Karpas-422 (cell line): ENCODE measurements at regions not wholly inside any gene's neighbourhood (a gene's known extent, or its start where the extent isn't known, plus 50 kb on each side); places are given as distances from the start of the nearest gene placed in this dataset.

Experiments used
- DNase-seq: peaks from one replicate; pipeline ENCODE4 v3.0.0-alpha.2; 2015
- H2AFZ ChIP-seq: fragments of 200-600 bp; sonication (generic); 2 replicates; pipeline ENCODE4 v1.6.1; 2014; ENCODE audit warnings: antibody characterized with exemption, low read length, mixed read lengths
- H3K27ac ChIP-seq: fragments of 200-600 bp; sonication (generic); 2 replicates; pipeline ENCODE4 v1.5.1; 2014; ENCODE audit warnings: mild to moderate bottlenecking, low read length, moderate library complexity
- H3K27me3 ChIP-seq: fragments of 200-600 bp; sonication (generic); 2 replicates; pipeline ENCODE4 v1.6.1; 2014; ENCODE audit warnings: low read length, mixed read lengths
- H3K36me3 ChIP-seq: fragments of 200-600 bp; sonication (generic); 2 replicates; pipeline ENCODE4 v1.6.1; 2014; ENCODE audit warnings: low read length, mixed read lengths; ENCODE audit not compliant: insufficient read depth
- H3K4me1 ChIP-seq: fragments of 200-600 bp; sonication (generic); 2 replicates; pipeline ENCODE4 v1.6.1; 2014; ENCODE audit warnings: mild to moderate bottlenecking, low read length, mixed read lengths
- H3K4me2 ChIP-seq: fragments of 200-600 bp; sonication (generic); 2 replicates; pipeline ENCODE4 v1.6.1; 2014; ENCODE audit warnings: low read length, low read depth, mild to moderate bottlenecking; ENCODE audit not compliant: poor library complexity, severe bottlenecking
- H3K4me3 ChIP-seq: fragments of 200-600 bp; sonication (generic); 2 replicates; pipeline ENCODE4 v1.5.1; 2014; ENCODE audit warnings: mild to moderate bottlenecking, antibody characterized with exemption, low read length, mixed read lengths
- H3K79me2 ChIP-seq: fragments of 200-600 bp; sonication (generic); 2 replicates; pipeline ENCODE4 v1.6.1; 2014; ENCODE audit warnings: mild to moderate bottlenecking, low read length, mixed read lengths
- H3K9ac ChIP-seq: fragments of 200-600 bp; sonication (generic); 2 replicates; pipeline ENCODE4 v1.6.0; 2014; ENCODE audit warnings: low read length
- H3K9me2 ChIP-seq: fragments of 200-600 bp; sonication (generic), shearing (Covaris generic); replicated peaks from 2 replicates; pipeline ENCODE4 v1.6.0; 2014; ENCODE audit warnings: mild to moderate bottlenecking, low read length, moderate library complexity; ENCODE audit not compliant: insufficient read depth
- H3K9me3 ChIP-seq: fragments of 300-700, 200-600 bp; sonication (generic); 2 replicates; pipeline ENCODE4 v1.6.1; 2014; ENCODE audit warnings: low read length, mixed read lengths
- H4K20me1 ChIP-seq: fragments of 200-600 bp; sonication (generic); 2 replicates; pipeline ENCODE4 v1.6.1; 2014; ENCODE audit warnings: mild to moderate bottlenecking, antibody characterized with exemption, low read length, low read depth; ENCODE audit not compliant: insufficient read depth

GRCh38 chr2:115904516-115904915 lies 1462.1 kb downstream of the DPP10 start:
- no peaks in the 10 kb centered on the region for H4K20me1 ChIP-seq
- no peaks in the 10 kb centered on the region for H3K9me2 ChIP-seq
- DNase-seq, result no peak
- H3K9ac ChIP-seq, result no peak overlapping the region
- H3K36me3 ChIP-seq, result no peaks in the 10 kb centered on the region
- H3K4me3 ChIP-seq, result no peak overlapping the region
- no peak overlapping the region for H2AFZ ChIP-seq
- H3K9me3 ChIP-seq, result peaks cover 5% of the 10 kb centered on the region
- H3K27ac ChIP-seq, result no peak overlapping the region
- H3K79me2 ChIP-seq, result no peaks in the 10 kb centered on the region
- no peaks in the 10 kb centered on the region for H3K4me1 ChIP-seq
- no peak overlapping the region for H3K4me2 ChIP-seq
- no peaks in the 10 kb centered on the region for H3K27me3 ChIP-seq

- no peak overlapping the region for H3K27ac ChIP-seq
- no peak overlapping the region for H3K4me2 ChIP-seq
- H3K9me3 ChIP-seq, result peaks cover 6% of the 10 kb centered on the region
- H3K4me1 ChIP-seq, result no peaks in the 10 kb centered on the region
- no peaks in the 10 kb centered on the region for H3K27me3 ChIP-seq
- no peaks in the 10 kb centered on the region for H3K79me2 ChIP-seq
- H3K9ac ChIP-seq, result no peak overlapping the region
- DNase-seq, result no peak
- no peak overlapping the region for H3K4me3 ChIP-seq
- H3K9me2 ChIP-seq, result no peaks in the 10 kb centered on the region
- H3K36me3 ChIP-seq, result no peaks in the 10 kb centered on the region
- H2AFZ ChIP-seq, result no peak overlapping the region
- no peaks in the 10 kb centered on the region for H4K20me1 ChIP-seq
These were observed 1466.3 kb downstream of the DPP10 start for GRCh38 chr2:115908731-115909130.

DNA sequence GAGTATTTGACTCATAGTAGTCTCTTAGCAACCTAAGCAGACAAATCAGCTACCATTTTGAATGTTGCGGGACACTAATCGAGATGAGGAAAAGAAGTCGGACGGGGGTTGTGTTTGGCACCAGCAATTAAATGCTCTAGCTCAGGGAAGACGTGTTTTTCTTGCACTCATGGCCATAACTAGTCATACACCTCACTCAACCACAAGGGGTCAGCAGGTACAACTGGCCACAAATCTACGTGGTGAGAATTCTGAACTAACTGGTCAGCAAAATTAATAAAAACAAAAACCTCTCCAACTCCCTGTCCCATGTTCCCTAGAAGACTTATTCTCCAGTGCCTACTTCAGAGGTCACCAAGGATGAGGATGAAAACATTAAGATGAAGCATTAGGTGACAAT lies 1467.8 kb downstream of the DPP10 start:
- Histone ChIP-seq H3K4me2 (no peak overlapping the region), H3K79me2 (no peaks in the 10 kb centered on the region), H3K9me2 (no peaks in the 10 kb centered on the region), H3K27me3 (no peaks in the 10 kb centered on the region), H3K4me3 (no peak overlapping the region), H3K4me1 (no peaks in the 10 kb centered on the region), H3K9me3 (peaks cover 11% of the 10 kb centered on the region; the same call in 1 of the 2 replicates), H3K36me3 (no peaks in the 10 kb centered on the region), H3K9ac (no peak overlapping the region), H3K27ac (no peak overlapping the region), H4K20me1 (no peaks in the 10 kb centered on the region), H2AFZ (no peak overlapping the region)
- no peak for DNase-seq

DNA sequence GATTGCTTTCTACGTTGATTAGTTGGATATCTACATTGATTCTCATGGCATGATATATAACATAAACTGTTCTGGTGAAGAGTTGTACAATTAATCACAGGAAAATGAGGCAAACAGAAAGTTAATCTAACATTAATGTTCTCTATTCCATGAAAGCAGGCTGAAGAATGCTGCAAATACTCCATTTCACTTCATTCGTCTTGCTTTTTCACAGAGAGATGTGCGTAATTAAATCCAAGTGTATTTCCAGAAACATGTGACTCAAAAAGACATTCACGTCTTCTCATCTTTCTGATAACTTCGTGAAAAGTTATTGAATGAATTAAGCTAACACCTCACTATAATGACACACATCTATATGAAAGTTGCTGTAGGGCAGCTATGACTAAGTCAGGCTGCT lies 1471.5 kb downstream of the DPP10 start:
- H3K4me1 ChIP-seq, result no peaks in the 10 kb centered on the region
- no peaks in the 10 kb centered on the region for H3K9me2 ChIP-seq
- H3K27me3 ChIP-seq, result no peaks in the 10 kb centered on the region
- H2AFZ ChIP-seq, result no peak overlapping the region
- no peak overlapping the region for H3K9ac ChIP-seq
- no peaks in the 10 kb centered on the region for H4K20me1 ChIP-seq
- no peak overlapping the region for H3K4me3 ChIP-seq
- no peak overlapping the region for H3K4me2 ChIP-seq
- H3K79me2 ChIP-seq, result no peaks in the 10 kb centered on the region
- H3K36me3 ChIP-seq, result no peaks in the 10 kb centered on the region
- peaks cover 13% of the 10 kb centered on the region for H3K9me3 ChIP-seq
- H3K27ac ChIP-seq, result no peak overlapping the region
- no peak for DNase-seq

GRCh38 chr2:115921541-115921940 lies 1479.1 kb downstream of the DPP10 start:
- Histone ChIP-seq H3K9me3 (peaks cover 12% of the 10 kb centered on the region; the same call in 1 of the 2 replicates), H3K27ac (no peak overlapping the region), H3K27me3 (no peaks in the 10 kb centered on the region), H3K9ac (no peak overlapping the region), H3K36me3 (no peaks in the 10 kb centered on the region), H3K4me2 (no peak overlapping the region), H3K79me2 (no peaks in the 10 kb centered on the region), H2AFZ (no peak overlapping the region), H3K9me2 (no peaks in the 10 kb centered on the region), H4K20me1 (no peaks in the 10 kb centered on the region), H3K4me1 (no peaks in the 10 kb centered on the region), H3K4me3 (no peak overlapping the region)
- DNase-seq, result no peak

DNA sequence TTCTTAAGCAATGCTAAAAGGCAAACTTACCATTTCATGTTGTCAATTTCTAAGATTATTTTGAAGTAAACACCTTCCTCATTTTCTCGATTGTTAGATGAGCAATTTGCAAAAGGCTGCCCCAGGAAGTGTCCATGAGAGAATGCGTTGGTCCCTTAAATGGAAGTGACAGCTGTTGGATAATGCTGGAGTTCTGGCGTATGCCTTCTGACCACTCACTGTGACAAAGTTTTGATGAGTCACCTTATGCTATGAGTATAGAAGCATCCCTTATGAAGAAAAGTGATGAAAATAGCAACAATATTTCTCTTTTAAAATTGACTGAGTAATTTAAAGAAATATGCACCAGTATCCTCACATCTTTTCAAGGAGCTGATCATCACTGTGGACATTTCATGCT lies 1497.5 kb downstream of the DPP10 start:
- H3K4me3 ChIP-seq, result no peak overlapping the region
- no peak overlapping the region for H2AFZ ChIP-seq
- no peaks in the 10 kb centered on the region for H3K27me3 ChIP-seq
- H4K20me1 ChIP-seq, result no peaks in the 10 kb centered on the region
- H3K36me3 ChIP-seq, result no peaks in the 10 kb centered on the region
- H3K9ac ChIP-seq, result no peak overlapping the region
- no peak for DNase-seq
- no peaks in the 10 kb centered on the region for H3K79me2 ChIP-seq
- no peaks in the 10 kb centered on the region for H3K9me2 ChIP-seq
- H3K27ac ChIP-seq, result no peak overlapping the region
- H3K4me1 ChIP-seq, result no peaks in the 10 kb centered on the region
- H3K4me2 ChIP-seq, result no peak overlapping the region
- H3K9me3 ChIP-seq, result peaks cover 6% of the 10 kb centered on the region

DNA sequence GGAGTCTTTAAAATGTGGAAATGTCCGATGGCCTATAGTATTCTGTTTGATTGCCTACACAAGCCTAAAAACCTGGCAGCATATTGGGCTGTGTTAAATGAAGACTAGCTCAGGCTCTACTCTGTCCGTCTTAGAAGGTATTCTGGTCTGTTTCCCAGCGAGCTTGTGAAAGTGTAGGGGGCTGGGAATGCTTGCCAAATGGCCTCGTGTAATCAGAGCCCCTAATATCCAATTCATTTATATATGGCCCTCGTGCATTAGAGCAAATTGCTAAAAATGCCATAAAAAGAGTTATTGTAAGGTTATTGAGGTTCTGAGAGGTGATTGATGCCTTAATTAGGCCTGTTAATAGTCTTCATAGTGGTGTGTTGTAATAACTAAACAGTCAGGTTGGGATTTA lies 1500.4 kb downstream of the DPP10 start:
- no peaks in the 10 kb centered on the region for H4K20me1 ChIP-seq
- H3K9me2 ChIP-seq, result no peaks in the 10 kb centered on the region
- H3K27me3 ChIP-seq, result no peaks in the 10 kb centered on the region
- H3K9ac ChIP-seq, result no peak overlapping the region
- H3K4me2 ChIP-seq, result no peak overlapping the region
- DNase-seq, result no peak
- H3K36me3 ChIP-seq, result no peaks in the 10 kb centered on the region
- no peak overlapping the region for H3K4me3 ChIP-seq
- H3K27ac ChIP-seq, result no peak overlapping the region
- no peaks in the 10 kb centered on the region for H3K4me1 ChIP-seq
- H2AFZ ChIP-seq, result no peak overlapping the region
- no peaks in the 10 kb centered on the region for H3K79me2 ChIP-seq
- no peaks in the 10 kb centered on the region; the same call in 1 of the 2 replicates for H3K9me3 ChIP-seq

GRCh38 chr2:115946341-115946740 lies 1503.9 kb downstream of the DPP10 start:
- Histone ChIP-seq H3K4me3 (no peak overlapping the region), H4K20me1 (no peaks in the 10 kb centered on the region), H3K27me3 (no peaks in the 10 kb centered on the region), H3K9me2 (no peaks in the 10 kb centered on the region), H3K9me3 (peaks cover 4% of the 10 kb centered on the region; the same call in 1 of the 2 replicates), H3K9ac (no peak overlapping the region), H2AFZ (no peak overlapping the region), H3K4me2 (no peak overlapping the region), H3K27ac (no peak overlapping the region), H3K36me3 (no peaks in the 10 kb centered on the region), H3K4me1 (no peaks in the 10 kb centered on the region), H3K79me2 (no peaks in the 10 kb centered on the region)
- no peak for DNase-seq

DNA sequence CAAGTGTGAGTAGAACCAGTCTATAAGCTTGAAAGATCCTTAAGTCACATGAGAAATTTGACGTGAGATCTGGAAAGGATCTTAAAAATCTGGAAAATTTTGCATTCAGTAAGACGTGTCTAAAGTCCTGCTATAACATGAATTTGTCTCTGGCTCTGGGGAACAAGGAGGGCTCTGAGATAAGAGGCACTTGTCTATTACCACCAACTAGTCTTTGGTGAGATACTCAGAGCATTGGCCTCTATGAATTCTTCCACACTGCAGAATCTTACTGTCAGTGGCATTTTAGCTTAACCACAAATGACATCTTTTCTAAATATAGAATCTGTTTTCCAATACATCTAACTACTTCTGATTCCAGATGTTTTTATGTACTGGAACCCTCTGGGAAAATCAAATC lies 1504.5 kb downstream of the DPP10 start:
- no peak overlapping the region for H3K4me2 ChIP-seq
- no peak overlapping the region for H2AFZ ChIP-seq
- no peak for DNase-seq
- H4K20me1 ChIP-seq, result no peaks in the 10 kb centered on the region
- no peaks in the 10 kb centered on the region for H3K79me2 ChIP-seq
- H3K9me2 ChIP-seq, result no peaks in the 10 kb centered on the region
- peaks cover 4% of the 10 kb centered on the region; the same call in 1 of the 2 replicates for H3K9me3 ChIP-seq
- H3K4me3 ChIP-seq, result no peak overlapping the region
- no peak overlapping the region for H3K9ac ChIP-seq
- no peaks in the 10 kb centered on the region for H3K4me1 ChIP-seq
- no peaks in the 10 kb centered on the region for H3K27me3 ChIP-seq
- H3K36me3 ChIP-seq, result no peaks in the 10 kb centered on the region
- no peak overlapping the region for H3K27ac ChIP-seq
